IMR-90 (cell line): ENCODE measurements at regions not wholly inside any gene's neighbourhood (a gene's known extent, or its start where the extent isn't known, plus 50 kb on each side); places are given as distances from the start of the nearest gene placed in this dataset.

Experiments
- ATAC-seq: fragments of 200-7000 bp; cut with Tn5 transposase; 2 replicates; pipeline ENCODE4 v1.9.1; 2020; ENCODE audit warnings: low read depth, mild to moderate bottlenecking, moderate library complexity
- BruUV-seq: library from RNA; stranded (reverse); fragments of 400-500 nt; replicated peaks from 2 replicates; lab custom pipeline; 2021; lab: Mats Ljungman, UMichigan
- CTCF ChIA-PET: fragments of 300-600 bp; formaldehyde crosslinking; extraction: SDS; loops from one replicate; lab custom pipeline; 2021; ENCODE audit warnings: antibody characterized with exemption; lab: Yijun Ruan, JAX
- POLR2A ChIA-PET: fragments of 300-600 bp; sonication (Branson Sonifier 250); formaldehyde crosslinking; loops from one replicate; lab custom pipeline; 2022; ENCODE audit warnings: antibody characterized with exemption; ENCODE audit not compliant: unreplicated experiment; lab: Charles Lee
- DNase-seq: peaks from one replicate; pipeline ENCODE4 v3.0.0; 2013
- H2AFZ ChIP-seq: replicated peaks from 2 replicates; pipeline ENCODE3; 2013; ENCODE audit warnings: low read length, mild to moderate bottlenecking; ENCODE audit not compliant: poor library complexity
- H2AK5ac ChIP-seq: 2 replicates; pipeline ENCODE4 v1.6.1; 2013; ENCODE audit warnings: low read depth, low read length, inconsistent platforms
- H2AK9ac ChIP-seq: replicated peaks from 2 replicates; pipeline ENCODE3; 2013; ENCODE audit warnings: mild to moderate bottlenecking, low read depth, low read length, moderate library complexity; ENCODE audit not compliant: poor library complexity
- H2BK120ac ChIP-seq: 2 replicates; pipeline ENCODE4 v1.6.1; 2013; ENCODE audit warnings: low read depth, low read length, inconsistent platforms
- H2BK15ac ChIP-seq: 3 replicates; pipeline ENCODE4 v1.6.1; 2013; ENCODE audit warnings: low read depth, low read length, inconsistent platforms
- H2BK20ac ChIP-seq: 2 replicates; pipeline ENCODE4 v1.6.1; 2013; ENCODE audit warnings: low read depth, mild to moderate bottlenecking, inconsistent platforms, low read length, moderate library complexity
- H2BK5ac ChIP-seq: 2 replicates; pipeline ENCODE4 v1.6.1; 2013; ENCODE audit warnings: mild to moderate bottlenecking, low read depth, low read length, inconsistent platforms; ENCODE audit not compliant: poor library complexity, severe bottlenecking
- H3K14ac ChIP-seq: replicated peaks from 2 replicates; pipeline ENCODE4 v1.6.1; 2013; ENCODE audit warnings: low read depth, low read length, inconsistent platforms
- H3K18ac ChIP-seq: 2 replicates; pipeline ENCODE4 v1.6.1; 2013; ENCODE audit warnings: low read depth, low read length, control low read depth
- H3K23ac ChIP-seq: 2 replicates; pipeline ENCODE4 v1.6.1; 2013; ENCODE audit warnings: low read depth, low read length, inconsistent platforms
- H3K27ac ChIP-seq: 2 replicates; pipeline ENCODE4 v1.5.1; 2013; ENCODE audit warnings: mild to moderate bottlenecking, control low read depth, low read length; ENCODE audit not compliant: insufficient read depth
- H3K27me3 ChIP-seq: 2 replicates; pipeline ENCODE4 v1.6.1; 2013; ENCODE audit warnings: low read length; ENCODE audit not compliant: control insufficient read depth, insufficient read depth
- H3K36me3 ChIP-seq: 2 replicates; pipeline ENCODE4 v1.6.1; 2013; ENCODE audit warnings: low read length, mixed read lengths; ENCODE audit not compliant: control insufficient read depth, insufficient read depth
- H3K4ac ChIP-seq: 2 replicates; pipeline ENCODE4 v1.6.1; 2013; ENCODE audit warnings: low read depth, low read length, inconsistent platforms
- H3K4me1 ChIP-seq: 2 replicates; pipeline ENCODE4 v1.6.1; 2013; ENCODE audit warnings: low read length, mixed read lengths; ENCODE audit not compliant: control insufficient read depth, insufficient read depth
- H3K4me2 ChIP-seq: 2 replicates; pipeline ENCODE4 v1.6.1; 2013; ENCODE audit warnings: low read depth, mild to moderate bottlenecking, control low read depth, low read length, moderate library complexity
- H3K4me3 ChIP-seq: 2 replicates; pipeline ENCODE4 v1.5.1; 2013; ENCODE audit warnings: low read depth, mild to moderate bottlenecking, control low read depth, low read length, moderate library complexity; ENCODE audit not compliant: insufficient read depth
- H3K56ac ChIP-seq: 2 replicates; pipeline ENCODE4 v1.6.1; 2013; ENCODE audit warnings: low read length, inconsistent platforms; ENCODE audit not compliant: insufficient read depth; ENCODE audit errors: extremely low read depth
- H3K79me1 ChIP-seq, 2 experiments: 2 replicates each; pipeline ENCODE4 v1.6.1; 2013; ENCODE audit warnings: low read length in 2 of 2, inconsistent platforms in 1 of 2, low read depth in 1 of 2
- H3K9ac ChIP-seq: 2 replicates; pipeline ENCODE4 v1.6.1; 2013; ENCODE audit warnings: low read depth, low read length, control low read depth
- H3K9me1 ChIP-seq: 2 replicates; pipeline ENCODE4 v1.6.1; 2013; ENCODE audit warnings: low read length, inconsistent platforms; ENCODE audit not compliant: insufficient read depth
- H3K9me3 ChIP-seq: 2 replicates; pipeline ENCODE4 v1.6.1; 2013; ENCODE audit warnings: low read length; ENCODE audit not compliant: control insufficient read depth, insufficient read depth
- H4K20me1 ChIP-seq: 2 replicates; pipeline ENCODE4 v1.6.1; 2013; ENCODE audit warnings: low read length, inconsistent platforms; ENCODE audit not compliant: insufficient read depth
- H4K5ac ChIP-seq: 2 replicates; pipeline ENCODE4 v1.6.1; 2013; ENCODE audit warnings: mild to moderate bottlenecking, low read depth, low read length, control low read depth
- H4K8ac ChIP-seq, 2 experiments: 2 replicates each; pipeline ENCODE4 v1.6.1; 2013; ENCODE audit warnings: low read depth in 2 of 2, low read length in 2 of 2, control low read depth in 1 of 2, inconsistent platforms in 1 of 2
- H4K91ac ChIP-seq: 2 replicates; pipeline ENCODE4 v1.6.1; 2013; ENCODE audit warnings: low read depth, low read length, inconsistent platforms; ENCODE audit not compliant: insufficient read depth
- BHLHE40 ChIP-seq: fragments of 150-350 bp; IDR thresholded peaks from 2 replicates; pipeline ENCODE4 v1.6.1; 2016; ENCODE audit warnings: mild to moderate bottlenecking, low read depth, low read length
- CEBPB ChIP-seq: IDR thresholded peaks from 2 replicates; pipeline ENCODE4 v1.6.1; 2012; ENCODE audit warnings: low read depth, low read length, improper control_type of control experiment
- CHD1 ChIP-seq: IDR thresholded peaks from 2 replicates; pipeline ENCODE4 v1.6.1; 2012; ENCODE audit warnings: low read depth, low read length, improper control_type of control experiment
- FOS ChIP-seq: fragments of 150-350 bp; IDR thresholded peaks from 2 replicates; pipeline ENCODE4 v1.6.1; 2016; ENCODE audit warnings: low read depth, low read length
- MAZ ChIP-seq: IDR thresholded peaks from 2 replicates; pipeline ENCODE4 v1.6.1; 2012; ENCODE audit warnings: low read depth, mild to moderate bottlenecking, low read length, improper control_type of control experiment, moderate library complexity, borderline replicate concordance
- MXI1 ChIP-seq: IDR thresholded peaks from 2 replicates; pipeline ENCODE4 v1.6.1; 2012; ENCODE audit warnings: low read depth, mild to moderate bottlenecking, low read length, moderate library complexity, borderline replicate concordance
- NFE2L2 ChIP-seq: fragments of 150-350 bp; IDR thresholded peaks from 2 replicates; pipeline ENCODE4 v1.6.1; 2016; ENCODE audit warnings: low read depth, mild to moderate bottlenecking, low read length
- RAD21 ChIP-seq: IDR thresholded peaks from 2 replicates; pipeline ENCODE4 v1.6.1; 2012; ENCODE audit warnings: low read length, improper control_type of control experiment
- RCOR1 ChIP-seq: IDR thresholded peaks from 2 replicates; pipeline ENCODE4 v1.6.1; 2012; ENCODE audit warnings: mild to moderate bottlenecking, low read length, improper control_type of control experiment; ENCODE audit not compliant: insufficient replicate concordance
- RFX5 ChIP-seq: IDR thresholded peaks from 2 replicates; pipeline ENCODE4 v1.8.0; 2012; ENCODE audit warnings: low read depth, mild to moderate bottlenecking, low read length, moderate library complexity
- SMC3 ChIP-seq: fragments of 150-350 bp; IDR thresholded peaks from 2 replicates; pipeline ENCODE4 v1.6.1; 2016; ENCODE audit warnings: low read depth, mild to moderate bottlenecking, antibody characterized with exemption, low read length, moderate library complexity
- WGBS, 2 experiments: methylation state at CpG; one replicate each; pipeline versions ENCODE4 v1.1.5 to v1.1.7; 2013; ENCODE audit warnings: missing lambda C conversion rate in 2 of 2; ENCODE audit not compliant: insufficient read length in 1 of 2; ENCODE audit errors: extremely low coverage in 2 of 2; 5-methylcytosine and 5-hydroxymethylcytosine counted together
- dilution Hi-C: fragments of 300-500 bp; cut with HindIII; formaldehyde crosslinking; loops from one replicate; pipeline ENCODE4 v1.14.3; 2018; ENCODE audit warnings: low sequenced_read_pairs; ENCODE audit not compliant: unreplicated experiment
- in situ Hi-C: fragments of 300-500 bp; cut with MboI; formaldehyde crosslinking; loops from 3 replicates; pipeline ENCODE4 v1.14.3; 2019; ENCODE audit warnings: low sequenced_read_pairs, inconsistent platforms, mixed read lengths
- intact Hi-C: fragments of 100-400 bp; cut with micrococcal nuclease; formaldehyde crosslinking; loops from 2 replicates; pipeline ENCODE4 v1.10.0; 2022
- TF ChIP-seq, protein P1 (sequence below): conservative IDR thresholded peaks from 2 replicates; pipeline ENCODE4 v1.5.1; 2012; ENCODE audit warnings: mild to moderate bottlenecking, low read depth, low read length, improper control_type of control experiment
- TF ChIP-seq, protein P2 (sequence below): fragments of 150-350 bp; IDR thresholded peaks from 2 replicates; pipeline ENCODE4 v1.6.1; 2016; ENCODE audit warnings: low read depth, mild to moderate bottlenecking, low read length, moderate library complexity, borderline replicate concordance

DNA sequence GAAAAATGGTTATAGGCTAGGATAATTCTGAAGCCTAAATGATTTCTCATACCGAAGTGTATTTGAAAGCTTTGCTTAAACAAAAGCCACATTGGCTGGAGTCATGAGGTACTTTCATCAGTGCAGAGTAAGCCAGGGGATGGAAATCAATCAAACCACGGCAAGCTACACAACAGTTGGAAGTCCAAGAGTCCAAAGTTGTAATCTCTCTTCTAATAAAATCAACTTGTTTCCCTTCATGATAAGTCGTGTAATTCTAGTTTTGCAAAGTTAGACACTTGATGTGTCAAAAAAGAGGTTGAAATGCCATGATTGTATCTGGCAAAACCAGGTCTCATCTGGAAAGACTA is 250.5 kb upstream of the VEPH1 start:
- Histone ChIP-seq H4K8ac (no peak overlapping the region), H3K9me3 (no peaks in the 10 kb centered on the region), H3K4ac (no peak overlapping the region), H3K79me1 (no peaks in the 10 kb centered on the region), H4K91ac (no peak overlapping the region), H2BK15ac (no peak overlapping the region), H3K14ac (no peak overlapping the region), H3K9me1 (no peaks in the 10 kb centered on the region), H3K27me3 (peaks cover 2% of the 10 kb centered on the region; the same call in 1 of the 2 replicates), H3K23ac (no peak overlapping the region), H3K9ac (no peak overlapping the region), H2AK5ac (no peak overlapping the region), H2AK9ac (no peak overlapping the region), H3K36me3 (no peaks in the 10 kb centered on the region), H3K27ac (no peak overlapping the region), H2BK20ac (no peak overlapping the region), H3K4me3 (no peak overlapping the region), H3K4me1 (no peaks in the 10 kb centered on the region), H3K18ac (no peak overlapping the region), H4K5ac (no peak overlapping the region), H3K56ac (no peak overlapping the region), H2AFZ (no peak overlapping the region), H3K4me2 (no peak overlapping the region), H2BK120ac (no peak overlapping the region), H4K20me1 (no peaks in the 10 kb centered on the region), H2BK5ac (no peak overlapping the region)
- ChIA-PET POLR2A (no interaction called here), CTCF (no interaction called here)
- intact Hi-C loops (no loop called here), dilution Hi-C loops (no loop called here), in situ Hi-C loops (no loop called here)
- TF ChIP-seq FOS: no peak
- no peak for TF ChIP-seq RFX5
- no peak for TF ChIP-seq MAZ
- TF ChIP-seq, protein P1, sequence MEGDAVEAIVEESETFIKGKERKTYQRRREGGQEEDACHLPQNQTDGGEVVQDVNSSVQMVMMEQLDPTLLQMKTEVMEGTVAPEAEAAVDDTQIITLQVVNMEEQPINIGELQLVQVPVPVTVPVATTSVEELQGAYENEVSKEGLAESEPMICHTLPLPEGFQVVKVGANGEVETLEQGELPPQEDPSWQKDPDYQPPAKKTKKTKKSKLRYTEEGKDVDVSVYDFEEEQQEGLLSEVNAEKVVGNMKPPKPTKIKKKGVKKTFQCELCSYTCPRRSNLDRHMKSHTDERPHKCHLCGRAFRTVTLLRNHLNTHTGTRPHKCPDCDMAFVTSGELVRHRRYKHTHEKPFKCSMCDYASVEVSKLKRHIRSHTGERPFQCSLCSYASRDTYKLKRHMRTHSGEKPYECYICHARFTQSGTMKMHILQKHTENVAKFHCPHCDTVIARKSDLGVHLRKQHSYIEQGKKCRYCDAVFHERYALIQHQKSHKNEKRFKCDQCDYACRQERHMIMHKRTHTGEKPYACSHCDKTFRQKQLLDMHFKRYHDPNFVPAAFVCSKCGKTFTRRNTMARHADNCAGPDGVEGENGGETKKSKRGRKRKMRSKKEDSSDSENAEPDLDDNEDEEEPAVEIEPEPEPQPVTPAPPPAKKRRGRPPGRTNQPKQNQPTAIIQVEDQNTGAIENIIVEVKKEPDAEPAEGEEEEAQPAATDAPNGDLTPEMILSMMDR: no peak
- TF ChIP-seq, protein P2, sequence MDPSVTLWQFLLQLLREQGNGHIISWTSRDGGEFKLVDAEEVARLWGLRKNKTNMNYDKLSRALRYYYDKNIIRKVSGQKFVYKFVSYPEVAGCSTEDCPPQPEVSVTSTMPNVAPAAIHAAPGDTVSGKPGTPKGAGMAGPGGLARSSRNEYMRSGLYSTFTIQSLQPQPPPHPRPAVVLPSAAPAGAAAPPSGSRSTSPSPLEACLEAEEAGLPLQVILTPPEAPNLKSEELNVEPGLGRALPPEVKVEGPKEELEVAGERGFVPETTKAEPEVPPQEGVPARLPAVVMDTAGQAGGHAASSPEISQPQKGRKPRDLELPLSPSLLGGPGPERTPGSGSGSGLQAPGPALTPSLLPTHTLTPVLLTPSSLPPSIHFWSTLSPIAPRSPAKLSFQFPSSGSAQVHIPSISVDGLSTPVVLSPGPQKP: no peak
- TF ChIP-seq RCOR1: no peak
- TF ChIP-seq MXI1: no peak
- no peak for TF ChIP-seq SMC3
- no peak for TF ChIP-seq NFE2L2
- TF ChIP-seq BHLHE40: no peak
- no peak for TF ChIP-seq RAD21
- no peak for TF ChIP-seq CEBPB
- no peak for TF ChIP-seq CHD1
- DNase-seq (no peak), ATAC-seq (no peak)
- BruUV-seq: no TSS peak
- WGBS, 2 experiments: 20% methylated on average over 1 of the region's 3 CpGs; no CpG with 5 or more reads in 1 of the 2 experiments
